IMR-90 (cell line): ENCODE measurements at regions not wholly inside any gene's neighbourhood (a gene's known extent, or its start where the extent isn't known, plus 50 kb on each side); places are given as distances from the start of the nearest gene placed in this dataset.

Experiments used
- ATAC-seq: fragments of 200-7000 bp; cut with Tn5 transposase; 2 replicates; pipeline ENCODE4 v1.9.1; 2020; ENCODE audit warnings: low read depth, mild to moderate bottlenecking, moderate library complexity
- BruUV-seq: library from RNA; stranded (reverse); fragments of 400-500 nt; replicated peaks from 2 replicates; lab custom pipeline; 2021; lab: Mats Ljungman, UMichigan
- CTCF ChIA-PET: fragments of 300-600 bp; formaldehyde crosslinking; extraction: SDS; loops from one replicate; lab custom pipeline; 2021; ENCODE audit warnings: antibody characterized with exemption; lab: Yijun Ruan, JAX
- POLR2A ChIA-PET: fragments of 300-600 bp; sonication (Branson Sonifier 250); formaldehyde crosslinking; loops from one replicate; lab custom pipeline; 2022; ENCODE audit warnings: antibody characterized with exemption; ENCODE audit not compliant: unreplicated experiment; lab: Charles Lee
- DNase-seq: peaks from one replicate; pipeline ENCODE4 v3.0.0; 2013
- H2AFZ ChIP-seq: replicated peaks from 2 replicates; pipeline ENCODE3; 2013; ENCODE audit warnings: low read length, mild to moderate bottlenecking; ENCODE audit not compliant: poor library complexity
- H2AK5ac ChIP-seq: 2 replicates; pipeline ENCODE4 v1.6.1; 2013; ENCODE audit warnings: low read depth, low read length, inconsistent platforms
- H2AK9ac ChIP-seq: replicated peaks from 2 replicates; pipeline ENCODE3; 2013; ENCODE audit warnings: mild to moderate bottlenecking, low read depth, low read length, moderate library complexity; ENCODE audit not compliant: poor library complexity
- H2BK120ac ChIP-seq: 2 replicates; pipeline ENCODE4 v1.6.1; 2013; ENCODE audit warnings: low read depth, low read length, inconsistent platforms
- H2BK15ac ChIP-seq: 3 replicates; pipeline ENCODE4 v1.6.1; 2013; ENCODE audit warnings: low read depth, low read length, inconsistent platforms
- H2BK20ac ChIP-seq: 2 replicates; pipeline ENCODE4 v1.6.1; 2013; ENCODE audit warnings: low read depth, mild to moderate bottlenecking, inconsistent platforms, low read length, moderate library complexity
- H2BK5ac ChIP-seq: 2 replicates; pipeline ENCODE4 v1.6.1; 2013; ENCODE audit warnings: mild to moderate bottlenecking, low read depth, low read length, inconsistent platforms; ENCODE audit not compliant: poor library complexity, severe bottlenecking
- H3K14ac ChIP-seq: replicated peaks from 2 replicates; pipeline ENCODE4 v1.6.1; 2013; ENCODE audit warnings: low read depth, low read length, inconsistent platforms
- H3K18ac ChIP-seq: 2 replicates; pipeline ENCODE4 v1.6.1; 2013; ENCODE audit warnings: low read depth, low read length, control low read depth
- H3K23ac ChIP-seq: 2 replicates; pipeline ENCODE4 v1.6.1; 2013; ENCODE audit warnings: low read depth, low read length, inconsistent platforms
- H3K27ac ChIP-seq: 2 replicates; pipeline ENCODE4 v1.5.1; 2013; ENCODE audit warnings: mild to moderate bottlenecking, control low read depth, low read length; ENCODE audit not compliant: insufficient read depth
- H3K27me3 ChIP-seq: 2 replicates; pipeline ENCODE4 v1.6.1; 2013; ENCODE audit warnings: low read length; ENCODE audit not compliant: control insufficient read depth, insufficient read depth
- H3K36me3 ChIP-seq: 2 replicates; pipeline ENCODE4 v1.6.1; 2013; ENCODE audit warnings: low read length, mixed read lengths; ENCODE audit not compliant: control insufficient read depth, insufficient read depth
- H3K4ac ChIP-seq: 2 replicates; pipeline ENCODE4 v1.6.1; 2013; ENCODE audit warnings: low read depth, low read length, inconsistent platforms
- H3K4me1 ChIP-seq: 2 replicates; pipeline ENCODE4 v1.6.1; 2013; ENCODE audit warnings: low read length, mixed read lengths; ENCODE audit not compliant: control insufficient read depth, insufficient read depth
- H3K4me2 ChIP-seq: 2 replicates; pipeline ENCODE4 v1.6.1; 2013; ENCODE audit warnings: low read depth, mild to moderate bottlenecking, control low read depth, low read length, moderate library complexity
- H3K4me3 ChIP-seq: 2 replicates; pipeline ENCODE4 v1.5.1; 2013; ENCODE audit warnings: low read depth, mild to moderate bottlenecking, control low read depth, low read length, moderate library complexity; ENCODE audit not compliant: insufficient read depth
- H3K56ac ChIP-seq: 2 replicates; pipeline ENCODE4 v1.6.1; 2013; ENCODE audit warnings: low read length, inconsistent platforms; ENCODE audit not compliant: insufficient read depth; ENCODE audit errors: extremely low read depth
- H3K79me1 ChIP-seq, 2 experiments: 2 replicates each; pipeline ENCODE4 v1.6.1; 2013; ENCODE audit warnings: low read length in 2 of 2, inconsistent platforms in 1 of 2, low read depth in 1 of 2
- H3K9ac ChIP-seq: 2 replicates; pipeline ENCODE4 v1.6.1; 2013; ENCODE audit warnings: low read depth, low read length, control low read depth
- H3K9me1 ChIP-seq: 2 replicates; pipeline ENCODE4 v1.6.1; 2013; ENCODE audit warnings: low read length, inconsistent platforms; ENCODE audit not compliant: insufficient read depth
- H3K9me3 ChIP-seq: 2 replicates; pipeline ENCODE4 v1.6.1; 2013; ENCODE audit warnings: low read length; ENCODE audit not compliant: control insufficient read depth, insufficient read depth
- H4K20me1 ChIP-seq: 2 replicates; pipeline ENCODE4 v1.6.1; 2013; ENCODE audit warnings: low read length, inconsistent platforms; ENCODE audit not compliant: insufficient read depth
- H4K5ac ChIP-seq: 2 replicates; pipeline ENCODE4 v1.6.1; 2013; ENCODE audit warnings: mild to moderate bottlenecking, low read depth, low read length, control low read depth
- H4K8ac ChIP-seq, 2 experiments: 2 replicates each; pipeline ENCODE4 v1.6.1; 2013; ENCODE audit warnings: low read depth in 2 of 2, low read length in 2 of 2, control low read depth in 1 of 2, inconsistent platforms in 1 of 2
- H4K91ac ChIP-seq: 2 replicates; pipeline ENCODE4 v1.6.1; 2013; ENCODE audit warnings: low read depth, low read length, inconsistent platforms; ENCODE audit not compliant: insufficient read depth
- BHLHE40 ChIP-seq: fragments of 150-350 bp; IDR thresholded peaks from 2 replicates; pipeline ENCODE4 v1.6.1; 2016; ENCODE audit warnings: mild to moderate bottlenecking, low read depth, low read length
- CEBPB ChIP-seq: IDR thresholded peaks from 2 replicates; pipeline ENCODE4 v1.6.1; 2012; ENCODE audit warnings: low read depth, low read length, improper control_type of control experiment
- CHD1 ChIP-seq: IDR thresholded peaks from 2 replicates; pipeline ENCODE4 v1.6.1; 2012; ENCODE audit warnings: low read depth, low read length, improper control_type of control experiment
- CTCF ChIP-seq: conservative IDR thresholded peaks from 2 replicates; pipeline ENCODE4 v1.5.1; 2012; ENCODE audit warnings: mild to moderate bottlenecking, low read depth, low read length, improper control_type of control experiment
- ELK1 ChIP-seq: fragments of 150-350 bp; IDR thresholded peaks from 2 replicates; pipeline ENCODE4 v1.6.1; 2016; ENCODE audit warnings: low read depth, mild to moderate bottlenecking, low read length, moderate library complexity, borderline replicate concordance
- FOS ChIP-seq: fragments of 150-350 bp; IDR thresholded peaks from 2 replicates; pipeline ENCODE4 v1.6.1; 2016; ENCODE audit warnings: low read depth, low read length
- MAFK ChIP-seq: IDR thresholded peaks from 2 replicates; pipeline ENCODE4 v1.6.1; 2012; ENCODE audit warnings: low read depth, low read length, improper control_type of control experiment
- MAZ ChIP-seq: IDR thresholded peaks from 2 replicates; pipeline ENCODE4 v1.6.1; 2012; ENCODE audit warnings: low read depth, mild to moderate bottlenecking, low read length, improper control_type of control experiment, moderate library complexity, borderline replicate concordance
- MXI1 ChIP-seq: IDR thresholded peaks from 2 replicates; pipeline ENCODE4 v1.6.1; 2012; ENCODE audit warnings: low read depth, mild to moderate bottlenecking, low read length, moderate library complexity, borderline replicate concordance
- NFE2L2 ChIP-seq: fragments of 150-350 bp; IDR thresholded peaks from 2 replicates; pipeline ENCODE4 v1.6.1; 2016; ENCODE audit warnings: low read depth, mild to moderate bottlenecking, low read length
- POLR2A ChIP-seq: IDR thresholded peaks from 2 replicates; pipeline ENCODE4 v1.6.1; 2012; ENCODE audit warnings: mild to moderate bottlenecking, low read depth, low read length
- RAD21 ChIP-seq: IDR thresholded peaks from 2 replicates; pipeline ENCODE4 v1.6.1; 2012; ENCODE audit warnings: low read length, improper control_type of control experiment
- RCOR1 ChIP-seq: IDR thresholded peaks from 2 replicates; pipeline ENCODE4 v1.6.1; 2012; ENCODE audit warnings: mild to moderate bottlenecking, low read length, improper control_type of control experiment; ENCODE audit not compliant: insufficient replicate concordance
- RFX5 ChIP-seq: IDR thresholded peaks from 2 replicates; pipeline ENCODE4 v1.8.0; 2012; ENCODE audit warnings: low read depth, mild to moderate bottlenecking, low read length, moderate library complexity
- SMC3 ChIP-seq: fragments of 150-350 bp; IDR thresholded peaks from 2 replicates; pipeline ENCODE4 v1.6.1; 2016; ENCODE audit warnings: low read depth, mild to moderate bottlenecking, antibody characterized with exemption, low read length, moderate library complexity
- WGBS, 2 experiments: methylation state at CpG; one replicate each; pipeline versions ENCODE4 v1.1.5 to v1.1.7; 2013; ENCODE audit warnings: missing lambda C conversion rate in 2 of 2; ENCODE audit not compliant: insufficient read length in 1 of 2; ENCODE audit errors: extremely low coverage in 2 of 2; 5-methylcytosine and 5-hydroxymethylcytosine counted together
- dilution Hi-C: fragments of 300-500 bp; cut with HindIII; formaldehyde crosslinking; loops from one replicate; pipeline ENCODE4 v1.14.3; 2018; ENCODE audit warnings: low sequenced_read_pairs; ENCODE audit not compliant: unreplicated experiment
- in situ Hi-C: fragments of 300-500 bp; cut with MboI; formaldehyde crosslinking; loops from 3 replicates; pipeline ENCODE4 v1.14.3; 2019; ENCODE audit warnings: low sequenced_read_pairs, inconsistent platforms, mixed read lengths
- intact Hi-C: fragments of 100-400 bp; cut with micrococcal nuclease; formaldehyde crosslinking; loops from 2 replicates; pipeline ENCODE4 v1.10.0; 2022
- TF ChIP-seq, protein P1 (sequence below): fragments of 150-350 bp; IDR thresholded peaks from 2 replicates; pipeline ENCODE4 v1.6.1; 2017; ENCODE audit warnings: mild to moderate bottlenecking, antibody characterized with exemption, low read length, low read depth

- in situ Hi-C loops = no loop called here
- intact Hi-C loops = no loop called here
- no peak overlapping the region for H3K4ac ChIP-seq
- H4K91ac ChIP-seq = no peak overlapping the region
- H3K9ac ChIP-seq = no peak overlapping the region
- BruUV-seq = no TSS peak
- ChIA-PET CTCF (no interaction called here), POLR2A (no interaction called here)
- H3K4me3 ChIP-seq = no peak overlapping the region
- no peak overlapping the region for H2BK20ac ChIP-seq
- dilution Hi-C loops = no loop called here
- H3K14ac ChIP-seq = no peak overlapping the region
- no peak overlapping the region for H3K18ac ChIP-seq
- H3K4me1 ChIP-seq = no peaks in the 10 kb centered on the region
- H3K9me3 ChIP-seq = no peaks in the 10 kb centered on the region
- no peaks in the 10 kb centered on the region for H3K79me1 ChIP-seq
- no peaks in the 10 kb centered on the region for H3K36me3 ChIP-seq
- no peak overlapping the region for H3K27ac ChIP-seq
- H2AK9ac ChIP-seq = no peak overlapping the region
- H3K9me1 ChIP-seq = no peaks in the 10 kb centered on the region
- no peak overlapping the region for H2AK5ac ChIP-seq
- no peak overlapping the region for H2BK120ac ChIP-seq
- peaks cover 2% of the 10 kb centered on the region; the same call in 1 of the 2 replicates for H3K27me3 ChIP-seq
- ATAC-seq (no peak), DNase-seq (no peak)
- H3K56ac ChIP-seq = no peak overlapping the region
- no peak overlapping the region for H4K5ac ChIP-seq
- H2AFZ ChIP-seq = no peak overlapping the region
- no peak overlapping the region for H2BK15ac ChIP-seq
- no peak overlapping the region for H4K8ac ChIP-seq
- H3K4me2 ChIP-seq = no peak overlapping the region
- no peak overlapping the region for H3K23ac ChIP-seq
- H2BK5ac ChIP-seq = no peak overlapping the region
- no peaks in the 10 kb centered on the region for H4K20me1 ChIP-seq
- no peak for TF ChIP-seq ELK1
- TF ChIP-seq, protein P1, sequence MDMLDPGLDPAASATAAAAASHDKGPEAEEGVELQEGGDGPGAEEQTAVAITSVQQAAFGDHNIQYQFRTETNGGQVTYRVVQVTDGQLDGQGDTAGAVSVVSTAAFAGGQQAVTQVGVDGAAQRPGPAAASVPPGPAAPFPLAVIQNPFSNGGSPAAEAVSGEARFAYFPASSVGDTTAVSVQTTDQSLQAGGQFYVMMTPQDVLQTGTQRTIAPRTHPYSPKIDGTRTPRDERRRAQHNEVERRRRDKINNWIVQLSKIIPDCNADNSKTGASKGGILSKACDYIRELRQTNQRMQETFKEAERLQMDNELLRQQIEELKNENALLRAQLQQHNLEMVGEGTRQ = no peak
- no peak for TF ChIP-seq BHLHE40
- TF ChIP-seq RFX5 = no peak
- no peak for TF ChIP-seq MAZ
- TF ChIP-seq FOS = no peak
- no peak for TF ChIP-seq CHD1
- no peak for TF ChIP-seq RAD21
- no peak for TF ChIP-seq MXI1
- TF ChIP-seq SMC3 = no peak
- TF ChIP-seq CEBPB = no peak
- no peak for TF ChIP-seq MAFK
- TF ChIP-seq CTCF = no peak
- TF ChIP-seq RCOR1 = no peak
- TF ChIP-seq POLR2A = no peak
- TF ChIP-seq NFE2L2 = no peak
- WGBS, 2 experiments = no CpG with 5 or more reads among the region's 4 CpGs
Observed at GRCh38 chr3:65182085-65182484, 494.3 kb upstream of the ADAMTS9 start.
